ENCODE measurements at regions not wholly inside any gene's neighbourhood (a gene's known extent, or its start where the extent isn't known, plus 50 kb on each side); places are given as distances from the start of the nearest gene placed in this dataset.
"Not testable (repeated sequence)": the region's sequence is repeated elsewhere in the genome, so short reads cannot be mapped to it uniquely, and the experiment has no call there.

GRCh38 chr13:82963226-82964099 is 918.8 kb downstream of the SLITRK1 start:
- DNase-seq (ENCODE audit: low spot score): no peak

DNA sequence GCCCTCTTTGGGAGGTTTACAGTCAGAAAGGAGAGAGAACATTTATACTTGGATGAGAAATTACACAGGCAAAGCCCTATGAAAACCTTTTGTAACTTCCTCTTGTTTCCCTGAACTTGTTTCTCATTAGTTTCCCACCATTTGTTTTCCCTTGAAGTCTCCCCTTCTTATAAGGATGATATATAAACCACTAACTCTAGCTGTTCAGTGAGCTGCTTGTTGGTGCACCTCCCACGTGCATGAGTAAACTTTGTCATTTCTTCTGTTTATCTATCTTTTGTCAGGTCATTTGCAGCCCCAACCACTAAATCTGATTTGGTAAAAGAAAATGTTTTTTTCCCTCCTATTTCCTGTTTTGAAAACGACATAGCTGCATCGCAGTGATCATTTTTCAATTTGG is 919.9 kb downstream of the SLITRK1 start:
- DNase-seq (ENCODE audit: low spot score): no peak

- DNase-seq (ENCODE audit: low spot score): no peak
These were observed 920.5 kb downstream of the SLITRK1 start for GRCh38 chr13:82961757-82962156.

- not testable (repeated sequence) for DNase-seq (ENCODE audit: low spot score)
These were observed 929.9 kb downstream of the SLITRK1 start for GRCh38 chr13:82952336-82952735.

DNA sequence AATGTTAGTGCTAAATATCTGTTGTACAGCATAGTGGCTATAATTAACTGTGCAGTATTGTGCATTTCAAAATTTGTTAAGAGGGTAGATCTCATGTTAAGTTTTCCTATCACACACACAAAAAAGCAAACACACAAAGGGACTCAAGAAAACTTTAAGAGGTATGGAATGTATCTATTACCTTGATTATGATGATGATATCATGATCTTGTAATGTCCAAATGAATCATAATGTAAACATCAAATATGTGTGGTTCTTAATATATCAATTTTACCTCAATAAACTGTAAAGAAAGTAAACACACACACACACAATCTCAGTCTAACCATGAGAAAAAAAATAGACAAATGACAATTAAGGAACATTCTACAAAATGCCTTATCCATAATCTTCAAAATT is 934.6 kb downstream of the SLITRK1 start:
- DNase-seq (ENCODE audit: low spot score): no peak

- DNase-seq (ENCODE audit: low spot score): no peak
These were observed 935.1 kb downstream of the SLITRK1 start for GRCh38 chr13:82947191-82947621.

DNA sequence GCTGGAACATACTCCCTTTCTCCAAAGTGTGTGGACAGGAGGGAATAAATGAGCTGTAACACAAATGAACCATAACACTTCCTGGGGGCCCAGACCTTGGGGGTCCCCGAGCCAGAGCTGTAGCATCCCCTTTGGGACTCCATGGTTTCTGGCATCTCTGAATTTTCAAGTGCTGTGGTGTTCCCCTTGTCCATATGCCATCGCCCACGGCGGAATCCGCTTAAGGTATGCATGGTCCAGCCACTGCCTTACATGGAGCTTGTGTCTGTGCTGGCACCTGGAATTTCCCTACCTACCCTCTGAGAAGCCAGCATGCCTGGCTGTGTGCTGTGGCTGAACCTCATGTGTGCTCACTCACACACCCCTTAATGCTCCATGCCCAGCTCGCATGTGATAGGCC is 943.6 kb downstream of the SLITRK1 start:
- DNase-seq (ENCODE audit: low spot score): no peak

GRCh38 chr13:82934000-82934399 is 948.3 kb downstream of the SLITRK1 start:
- DNase-seq (ENCODE audit: low spot score): peak; percentile 44

- DNase-seq (ENCODE audit: low spot score): no peak
These were observed 957.2 kb downstream of the SLITRK1 start for GRCh38 chr13:82925114-82925513.

GRCh38 chr13:82917984-82918383 is 964.3 kb downstream of the SLITRK1 start:
- no peak for DNase-seq (ENCODE audit: low spot score)

DNA sequence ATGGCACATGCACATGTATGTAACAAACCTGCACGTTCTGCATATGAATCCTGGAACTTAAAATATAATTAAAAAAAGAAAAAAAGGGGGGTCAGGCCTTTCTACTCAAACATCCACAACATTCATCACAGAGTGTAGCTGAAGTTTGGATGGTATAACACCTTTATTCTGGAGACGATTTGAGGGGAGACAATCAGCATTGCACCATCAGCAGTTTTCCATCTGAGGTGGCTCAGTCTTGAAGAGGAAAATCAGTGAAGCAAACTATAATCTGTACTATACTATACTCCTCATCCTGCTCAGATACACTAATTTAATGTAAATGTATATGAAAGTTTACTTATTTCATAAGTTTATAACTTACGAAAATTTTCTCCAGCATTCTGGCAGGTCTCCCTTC is 969.7 kb downstream of the SLITRK1 start:
- DNase-seq (ENCODE audit: low spot score): no peak

DNA sequence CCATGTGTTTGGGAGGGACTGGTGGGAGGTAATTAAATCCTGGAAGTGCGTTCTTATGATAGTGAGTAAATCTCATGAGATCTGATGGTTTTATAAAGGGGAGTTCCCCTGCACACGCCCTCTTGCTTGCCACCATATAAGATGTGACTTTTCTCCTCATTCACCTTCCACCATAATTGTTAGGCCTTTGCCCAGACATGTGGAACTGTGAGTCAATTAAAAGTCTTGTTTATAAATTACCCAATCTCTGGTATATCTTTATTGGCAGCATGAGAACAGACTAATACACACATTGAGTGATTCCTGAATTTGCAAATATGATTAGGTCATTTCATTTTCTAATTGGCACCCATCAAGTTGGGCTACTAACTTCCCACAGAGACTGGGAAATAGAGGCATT is 977.2 kb downstream of the SLITRK1 start:
- DNase-seq (ENCODE audit: low spot score): no peak

DNA sequence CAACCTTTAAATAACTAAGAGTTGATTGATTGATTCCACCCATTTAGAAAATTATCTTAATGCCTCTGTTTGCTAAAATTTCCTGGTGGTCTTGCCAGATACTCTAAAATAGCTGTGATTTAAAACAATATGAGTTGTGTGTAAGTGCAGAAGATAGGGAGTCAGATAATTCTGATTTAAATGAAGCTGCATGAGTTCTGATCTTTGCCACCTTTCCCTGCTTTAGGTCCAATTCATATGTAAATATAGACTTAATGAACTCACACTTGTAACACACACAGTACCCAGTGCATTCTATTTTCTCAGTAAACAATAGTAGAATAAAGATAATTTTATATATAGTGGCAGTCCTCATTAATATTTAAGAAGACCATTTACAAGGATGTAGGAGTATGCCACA is 981.8 kb downstream of the SLITRK1 start:
- no peak for DNase-seq (ENCODE audit: low spot score)

DNA sequence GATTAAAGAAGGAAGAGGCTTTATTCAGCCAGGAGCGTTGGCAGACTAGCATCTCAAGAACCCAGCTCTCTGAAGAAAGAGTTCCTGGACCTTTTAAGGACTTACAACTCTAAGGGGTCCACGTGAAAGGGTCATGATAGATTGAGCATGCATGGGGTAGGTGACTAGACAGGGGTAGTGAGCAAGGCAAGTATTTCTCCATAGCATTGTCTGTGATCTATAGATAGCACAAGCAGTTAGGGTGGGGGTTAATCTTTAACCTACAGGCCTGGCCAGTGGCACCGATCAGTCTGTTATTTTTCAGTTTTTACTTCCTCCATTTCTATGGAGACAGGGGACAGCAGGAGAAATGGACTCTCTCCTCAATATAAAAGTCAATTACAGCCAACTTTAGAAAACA is 983.7 kb downstream of the SLITRK1 start:
- no peak for DNase-seq (ENCODE audit: low spot score)

GRCh38 chr13:82879921-82880320 is 1002.4 kb downstream of the SLITRK1 start:
- DNase-seq (ENCODE audit: low spot score): no peak

DNA sequence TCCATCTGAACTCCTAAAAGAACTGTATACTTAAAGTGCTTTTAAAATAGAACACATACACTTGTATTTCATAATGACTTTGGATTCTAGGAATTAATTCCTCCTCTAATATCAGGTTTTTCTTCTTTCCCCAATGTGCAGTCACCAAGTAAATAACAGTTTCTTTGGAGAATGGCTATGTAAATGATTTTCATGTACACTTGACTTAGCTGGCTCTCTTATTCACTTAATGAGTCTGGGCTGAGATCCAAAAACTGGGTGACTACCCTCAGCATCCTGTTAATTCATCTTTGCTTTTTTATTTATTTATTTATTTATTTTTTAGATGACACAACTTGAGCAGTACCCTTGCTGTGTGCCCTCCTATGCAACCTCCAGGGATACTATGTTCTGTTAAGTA is 1003.7 kb downstream of the SLITRK1 start:
- peak; percentile 3 for DNase-seq (ENCODE audit: low spot score)

GRCh38 chr13:82867284-82867683 is 1015.0 kb downstream of the SLITRK1 start:
- no peak for DNase-seq (ENCODE audit: low spot score)

DNA sequence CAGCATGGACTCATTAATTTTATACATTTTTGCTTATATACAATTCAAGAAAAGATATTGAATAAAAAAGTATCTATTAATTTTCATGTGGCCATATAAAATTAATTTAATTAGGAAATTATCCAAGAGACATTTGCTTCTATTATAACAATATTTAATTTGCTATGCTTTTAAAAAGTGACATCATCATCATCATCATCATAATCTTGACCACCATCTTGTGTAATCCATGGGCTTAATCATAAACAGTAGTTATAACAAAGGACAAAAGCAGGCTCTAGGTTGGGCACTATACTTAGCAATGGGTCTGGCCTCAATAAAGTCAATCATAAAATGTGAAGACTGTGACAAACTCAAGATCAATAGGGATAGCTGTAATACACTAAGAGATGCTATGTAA is 1031.6 kb downstream of the SLITRK1 start:
- DNase-seq (ENCODE audit: low spot score): no peak

DNA sequence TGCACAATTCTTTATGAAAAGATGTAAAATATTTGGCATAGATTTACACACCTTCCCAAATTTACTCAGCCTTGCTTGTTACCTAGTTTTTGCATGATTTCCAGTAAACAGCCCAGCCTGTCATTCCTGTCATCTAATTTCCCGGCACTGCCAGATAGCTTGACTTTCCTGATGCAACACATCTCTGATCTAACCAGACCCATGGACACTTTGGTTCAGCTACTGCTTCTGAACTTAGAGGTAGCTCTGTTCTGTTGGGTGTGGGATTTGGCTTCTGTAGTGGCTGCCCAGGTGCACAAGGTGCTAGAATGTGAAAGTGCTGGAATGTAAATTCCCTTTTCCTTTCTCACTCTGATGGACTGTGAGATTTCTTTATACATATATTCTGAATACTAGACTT is 1033.5 kb downstream of the SLITRK1 start:
- no peak for DNase-seq (ENCODE audit: low spot score)

- peak; percentile 8 for DNase-seq (ENCODE audit: low spot score)
These were observed 1034.7 kb downstream of the SLITRK1 start for GRCh38 chr13:82847595-82847994.

DNA sequence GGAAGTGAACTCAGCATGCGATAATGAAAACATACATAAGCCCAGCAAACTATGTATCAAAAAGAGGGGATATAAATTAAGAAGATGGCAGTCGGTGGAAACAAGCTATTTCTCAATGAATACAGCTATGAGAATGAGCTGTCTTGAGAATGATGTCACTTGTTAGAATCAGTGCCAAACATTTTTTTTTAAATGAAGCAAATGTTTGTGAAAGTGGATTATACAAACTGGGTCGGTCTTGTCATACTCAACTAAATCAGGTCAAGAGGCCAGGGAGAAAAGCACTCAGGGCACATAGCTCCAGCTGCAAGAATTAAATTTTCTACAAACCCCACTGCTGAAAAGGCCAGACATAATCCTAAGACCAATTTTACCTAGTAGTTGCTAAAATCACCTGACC is 1048.4 kb downstream of the SLITRK1 start:
- no peak for DNase-seq (ENCODE audit: low spot score)

GRCh38 chr13:82829040-82829439 is 1053.2 kb downstream of the SLITRK1 start:
- no peak for DNase-seq (ENCODE audit: low spot score)

DNA sequence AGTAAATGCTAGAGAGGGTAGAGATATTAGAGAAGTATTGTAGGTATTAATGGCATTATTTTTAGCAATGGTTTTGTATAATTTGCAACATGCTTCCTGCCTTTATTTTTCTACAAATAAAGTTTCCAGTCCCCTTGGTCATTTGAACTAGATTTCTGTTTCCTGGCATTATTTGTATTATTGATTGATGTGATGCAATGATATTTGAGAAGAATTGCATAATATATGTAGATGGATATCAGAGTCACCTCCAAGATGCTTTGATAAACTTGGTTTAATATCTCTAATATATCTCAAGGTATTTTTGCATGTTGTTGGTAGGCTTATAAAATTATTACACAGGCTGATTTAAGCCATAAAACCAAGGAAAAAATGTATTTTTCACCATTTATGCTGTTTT is 1054.5 kb downstream of the SLITRK1 start:
- no peak for DNase-seq (ENCODE audit: low spot score)

- DNase-seq (ENCODE audit: low spot score): no peak
These were observed 1059.3 kb downstream of the SLITRK1 start for GRCh38 chr13:82822935-82823334.
